ENCODE measurements at regions not wholly inside any gene's neighbourhood (a gene's known extent, or its start where the extent isn't known, plus 50 kb on each side); places are given as distances from the start of the nearest gene placed in this dataset.

DNA sequence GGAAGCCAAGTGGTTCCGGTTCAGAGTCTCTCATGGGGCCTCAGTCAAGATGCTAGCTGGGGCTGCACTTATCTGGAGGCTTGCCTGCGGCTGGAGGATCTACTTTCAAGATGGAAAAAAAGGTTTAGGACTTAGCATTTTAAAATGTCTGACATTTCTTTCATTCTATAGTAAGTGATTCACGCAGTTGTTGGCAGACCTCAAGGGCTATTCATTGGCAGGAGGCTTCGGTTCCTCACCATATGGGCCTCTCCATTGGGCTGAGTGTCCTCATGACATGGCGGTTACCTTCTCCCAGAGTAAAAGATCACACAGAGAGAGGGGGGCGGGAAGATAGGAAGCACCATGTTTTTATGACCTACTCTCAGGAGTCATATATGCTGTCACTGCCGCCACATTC, 298.0 kb upstream of the PLET1 start:
- TF ChIP-seq EZH2 (IDR thresholded peaks at IDR 0.05) (no peak), POLR2AphosphoS5 (IDR thresholded peaks at IDR 0.05; ENCODE audit: low read depth, low read length) (no peak), POLR2A (IDR thresholded peaks at IDR 0.05; ENCODE audit: borderline replicate concordance, extremely low read depth, insufficient read depth, insufficient read length) (no peak), ZNF274 (IDR thresholded peaks at IDR 0.05; ENCODE audit: low read depth, low read length) (no peak), EZH2phosphoT487 (IDR thresholded peaks at IDR 0.05; ENCODE audit: borderline replicate concordance) (no peak), EGR1 (IDR thresholded peaks at IDR 0.05; ENCODE audit: low read depth) (no peak), TCF7L2 (IDR thresholded peaks at IDR 0.05; ENCODE audit: borderline replicate concordance, extremely low read depth, insufficient read depth, insufficient read length) (no peak), RAD21 (IDR thresholded peaks at IDR 0.05; ENCODE audit: low read depth) (no peak), CEBPB (IDR thresholded peaks at IDR 0.05; ENCODE audit: low read depth) (no peak), SP1 (IDR thresholded peaks at IDR 0.05; ENCODE audit: low read depth) (no peak)
- TF ChIP-seq, protein P1, sequence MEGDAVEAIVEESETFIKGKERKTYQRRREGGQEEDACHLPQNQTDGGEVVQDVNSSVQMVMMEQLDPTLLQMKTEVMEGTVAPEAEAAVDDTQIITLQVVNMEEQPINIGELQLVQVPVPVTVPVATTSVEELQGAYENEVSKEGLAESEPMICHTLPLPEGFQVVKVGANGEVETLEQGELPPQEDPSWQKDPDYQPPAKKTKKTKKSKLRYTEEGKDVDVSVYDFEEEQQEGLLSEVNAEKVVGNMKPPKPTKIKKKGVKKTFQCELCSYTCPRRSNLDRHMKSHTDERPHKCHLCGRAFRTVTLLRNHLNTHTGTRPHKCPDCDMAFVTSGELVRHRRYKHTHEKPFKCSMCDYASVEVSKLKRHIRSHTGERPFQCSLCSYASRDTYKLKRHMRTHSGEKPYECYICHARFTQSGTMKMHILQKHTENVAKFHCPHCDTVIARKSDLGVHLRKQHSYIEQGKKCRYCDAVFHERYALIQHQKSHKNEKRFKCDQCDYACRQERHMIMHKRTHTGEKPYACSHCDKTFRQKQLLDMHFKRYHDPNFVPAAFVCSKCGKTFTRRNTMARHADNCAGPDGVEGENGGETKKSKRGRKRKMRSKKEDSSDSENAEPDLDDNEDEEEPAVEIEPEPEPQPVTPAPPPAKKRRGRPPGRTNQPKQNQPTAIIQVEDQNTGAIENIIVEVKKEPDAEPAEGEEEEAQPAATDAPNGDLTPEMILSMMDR (IDR thresholded peaks at IDR 0.05 in 2 of 3, conservative IDR thresholded peaks at IDR 0.05 in 1 of 3; ENCODE audit: borderline replicate concordance in 1 of 3, insufficient read depth in 1 of 3, low read depth in 2 of 3, low read length in 2 of 3), result no peak
- TF ChIP-seq, protein P2, sequence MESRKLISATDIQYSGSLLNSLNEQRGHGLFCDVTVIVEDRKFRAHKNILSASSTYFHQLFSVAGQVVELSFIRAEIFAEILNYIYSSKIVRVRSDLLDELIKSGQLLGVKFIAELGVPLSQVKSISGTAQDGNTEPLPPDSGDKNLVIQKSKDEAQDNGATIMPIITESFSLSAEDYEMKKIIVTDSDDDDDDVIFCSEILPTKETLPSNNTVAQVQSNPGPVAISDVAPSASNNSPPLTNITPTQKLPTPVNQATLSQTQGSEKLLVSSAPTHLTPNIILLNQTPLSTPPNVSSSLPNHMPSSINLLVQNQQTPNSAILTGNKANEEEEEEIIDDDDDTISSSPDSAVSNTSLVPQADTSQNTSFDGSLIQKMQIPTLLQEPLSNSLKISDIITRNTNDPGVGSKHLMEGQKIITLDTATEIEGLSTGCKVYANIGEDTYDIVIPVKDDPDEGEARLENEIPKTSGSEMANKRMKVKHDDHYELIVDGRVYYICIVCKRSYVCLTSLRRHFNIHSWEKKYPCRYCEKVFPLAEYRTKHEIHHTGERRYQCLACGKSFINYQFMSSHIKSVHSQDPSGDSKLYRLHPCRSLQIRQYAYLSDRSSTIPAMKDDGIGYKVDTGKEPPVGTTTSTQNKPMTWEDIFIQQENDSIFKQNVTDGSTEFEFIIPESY (IDR thresholded peaks at IDR 0.05; ENCODE audit: extremely low read depth, insufficient replicate concordance, low read length), result no peak
- TF ChIP-seq, protein P3, sequence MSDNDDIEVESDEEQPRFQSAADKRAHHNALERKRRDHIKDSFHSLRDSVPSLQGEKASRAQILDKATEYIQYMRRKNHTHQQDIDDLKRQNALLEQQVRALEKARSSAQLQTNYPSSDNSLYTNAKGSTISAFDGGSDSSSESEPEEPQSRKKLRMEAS (IDR thresholded peaks at IDR 0.05), result no peak
- TF ChIP-seq, protein P4, sequence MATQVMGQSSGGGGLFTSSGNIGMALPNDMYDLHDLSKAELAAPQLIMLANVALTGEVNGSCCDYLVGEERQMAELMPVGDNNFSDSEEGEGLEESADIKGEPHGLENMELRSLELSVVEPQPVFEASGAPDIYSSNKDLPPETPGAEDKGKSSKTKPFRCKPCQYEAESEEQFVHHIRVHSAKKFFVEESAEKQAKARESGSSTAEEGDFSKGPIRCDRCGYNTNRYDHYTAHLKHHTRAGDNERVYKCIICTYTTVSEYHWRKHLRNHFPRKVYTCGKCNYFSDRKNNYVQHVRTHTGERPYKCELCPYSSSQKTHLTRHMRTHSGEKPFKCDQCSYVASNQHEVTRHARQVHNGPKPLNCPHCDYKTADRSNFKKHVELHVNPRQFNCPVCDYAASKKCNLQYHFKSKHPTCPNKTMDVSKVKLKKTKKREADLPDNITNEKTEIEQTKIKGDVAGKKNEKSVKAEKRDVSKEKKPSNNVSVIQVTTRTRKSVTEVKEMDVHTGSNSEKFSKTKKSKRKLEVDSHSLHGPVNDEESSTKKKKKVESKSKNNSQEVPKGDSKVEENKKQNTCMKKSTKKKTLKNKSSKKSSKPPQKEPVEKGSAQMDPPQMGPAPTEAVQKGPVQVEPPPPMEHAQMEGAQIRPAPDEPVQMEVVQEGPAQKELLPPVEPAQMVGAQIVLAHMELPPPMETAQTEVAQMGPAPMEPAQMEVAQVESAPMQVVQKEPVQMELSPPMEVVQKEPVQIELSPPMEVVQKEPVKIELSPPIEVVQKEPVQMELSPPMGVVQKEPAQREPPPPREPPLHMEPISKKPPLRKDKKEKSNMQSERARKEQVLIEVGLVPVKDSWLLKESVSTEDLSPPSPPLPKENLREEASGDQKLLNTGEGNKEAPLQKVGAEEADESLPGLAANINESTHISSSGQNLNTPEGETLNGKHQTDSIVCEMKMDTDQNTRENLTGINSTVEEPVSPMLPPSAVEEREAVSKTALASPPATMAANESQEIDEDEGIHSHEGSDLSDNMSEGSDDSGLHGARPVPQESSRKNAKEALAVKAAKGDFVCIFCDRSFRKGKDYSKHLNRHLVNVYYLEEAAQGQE (IDR thresholded peaks at IDR 0.05; ENCODE audit: low read depth), result no peak

Data from HCT116 (cell line).